SU-DHL-6 (cell line): ENCODE measurements at regions not wholly inside any gene's neighbourhood (a gene's known extent, or its start where the extent isn't known, plus 50 kb on each side); places are given as distances from the start of the nearest gene placed in this dataset.

Experiments
- H2AFZ ChIP-seq: fragments of 200-600 bp; sonication (generic); 2 replicates; pipeline ENCODE4 v1.6.1; 2014; ENCODE audit warnings: low read depth, mild to moderate bottlenecking, moderate library complexity, mixed read lengths, antibody characterized with exemption, low read length; ENCODE audit not compliant: severe bottlenecking
- H3F3A ChIP-seq: fragments of 200-600 bp; shearing (Covaris generic); 2 replicates; pipeline ENCODE4 v1.6.0; 2016; ENCODE audit warnings: antibody characterized with exemption, mild to moderate bottlenecking; ENCODE audit not compliant: insufficient read depth
- H3K27ac ChIP-seq: fragments of 200-600 bp; sonication (generic); 2 replicates; pipeline ENCODE4 v1.5.1; 2016; ENCODE audit warnings: low read depth, mild to moderate bottlenecking, low read length, moderate library complexity, mixed read lengths
- H3K27me3 ChIP-seq: fragments of 200-600 bp; sonication (generic), shearing (Covaris generic); 2 replicates; pipeline ENCODE4 v1.6.0; 2014; ENCODE audit warnings: mild to moderate bottlenecking, low read length
- H3K36me3 ChIP-seq: fragments of 200-600 bp; sonication (generic); 2 replicates; pipeline ENCODE4 v1.6.1; 2014; ENCODE audit warnings: mild to moderate bottlenecking, low read length, mixed read lengths
- H3K4me2 ChIP-seq: fragments of 300-600, 200-600 bp; shearing (Covaris generic), sonication (generic); 2 replicates; pipeline ENCODE4 v1.6.0; 2014; ENCODE audit warnings: low read length, low read depth, mild to moderate bottlenecking; ENCODE audit not compliant: poor library complexity, severe bottlenecking
- H3K4me3 ChIP-seq: fragments of 200-600 bp; sonication (generic); 2 replicates; pipeline ENCODE4 v1.5.1; 2014; ENCODE audit warnings: antibody characterized with exemption, low read length, mild to moderate bottlenecking, mixed read lengths; ENCODE audit not compliant: insufficient read depth, poor library complexity, severe bottlenecking
- H3K79me2 ChIP-seq: fragments of 200-600 bp; sonication (generic); 2 replicates; pipeline ENCODE4 v1.6.1; 2014; ENCODE audit warnings: mild to moderate bottlenecking, low read length, moderate library complexity; ENCODE audit not compliant: insufficient read depth
- H3K9ac ChIP-seq: fragments of 200-600 bp; sonication (generic); 2 replicates; pipeline ENCODE4 v1.7.0; 2014; ENCODE audit warnings: mild to moderate bottlenecking, low read length
- H3K9me2 ChIP-seq: fragments of 200-600 bp; sonication (generic); replicated peaks from 2 replicates; pipeline ENCODE4 v1.6.1; 2014; ENCODE audit warnings: low read length; ENCODE audit not compliant: insufficient read depth
- H3K9me3 ChIP-seq: fragments of 200-600 bp; sonication (generic); 2 replicates; pipeline ENCODE4 v1.6.1; 2014; ENCODE audit warnings: low read length, mixed read lengths; ENCODE audit not compliant: insufficient read depth
- H4K20me1 ChIP-seq: fragments of 200-600 bp; sonication (generic); 2 replicates; pipeline ENCODE4 v1.6.1; 2014; ENCODE audit warnings: low read depth, mild to moderate bottlenecking, antibody characterized with exemption, low read length, moderate library complexity, mixed read lengths
- EZH2phosphoT487 ChIP-seq: fragments of 200-600 bp; sonication (generic), shearing (Covaris generic); conservative IDR thresholded peaks from 2 replicates; pipeline ENCODE4 v1.6.1; 2018; ENCODE audit warnings: mild to moderate bottlenecking, antibody characterized with exemption, low read length, moderate library complexity, mixed read lengths
- TF ChIP-seq, protein P1 (sequence below): fragments of 200-600 bp; sonication (generic); IDR thresholded peaks from one replicate; pipeline ENCODE4 v1.5.1; 2017; ENCODE audit warnings: antibody characterized with exemption, mild to moderate bottlenecking, low read length, moderate library complexity; ENCODE audit not compliant: insufficient read depth, poor library complexity, severe bottlenecking

DNA sequence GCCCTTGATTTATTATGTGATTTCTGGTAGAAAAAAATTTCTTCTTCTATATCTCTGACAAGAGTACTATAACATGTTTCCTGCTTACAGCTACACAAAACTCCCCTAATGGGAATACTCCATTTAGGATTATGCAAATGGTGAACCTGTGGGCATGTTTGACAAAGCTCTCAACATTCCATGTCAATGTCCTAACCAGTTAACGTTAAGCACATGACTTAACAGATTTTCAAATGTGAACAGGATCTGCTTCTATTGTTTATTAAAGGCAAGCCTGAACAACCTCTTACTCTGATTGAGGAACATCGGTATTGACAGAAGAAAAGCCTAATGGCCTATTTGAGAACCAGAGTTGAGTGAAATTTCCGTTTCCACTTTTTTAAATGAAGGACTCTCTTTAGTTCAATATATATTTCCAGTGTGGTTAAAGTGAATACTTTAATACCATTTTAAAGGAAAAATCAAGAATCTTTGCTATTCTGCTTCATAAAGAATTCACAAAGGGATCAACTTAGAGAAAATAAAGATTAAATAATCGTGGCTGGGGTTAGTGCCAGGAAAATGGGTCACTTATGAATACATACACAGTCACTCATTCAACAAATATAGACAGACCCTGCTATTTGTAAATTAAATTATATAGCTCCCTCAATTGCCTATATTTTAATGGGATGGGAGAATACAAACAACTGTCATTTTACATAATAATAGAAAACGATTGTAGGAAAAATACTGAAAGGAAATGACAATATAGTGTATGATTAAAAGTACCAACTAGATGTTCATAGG is 300.3 kb upstream of the CBLB start:
- no peak overlapping the region for H3K4me2 ChIP-seq
- H3K9ac ChIP-seq = no peak overlapping the region
- no peaks in the 10 kb centered on the region for H4K20me1 ChIP-seq
- no peaks in the 10 kb centered on the region for H3K27me3 ChIP-seq
- H3K4me3 ChIP-seq = no peak overlapping the region
- TF ChIP-seq, protein P1, sequence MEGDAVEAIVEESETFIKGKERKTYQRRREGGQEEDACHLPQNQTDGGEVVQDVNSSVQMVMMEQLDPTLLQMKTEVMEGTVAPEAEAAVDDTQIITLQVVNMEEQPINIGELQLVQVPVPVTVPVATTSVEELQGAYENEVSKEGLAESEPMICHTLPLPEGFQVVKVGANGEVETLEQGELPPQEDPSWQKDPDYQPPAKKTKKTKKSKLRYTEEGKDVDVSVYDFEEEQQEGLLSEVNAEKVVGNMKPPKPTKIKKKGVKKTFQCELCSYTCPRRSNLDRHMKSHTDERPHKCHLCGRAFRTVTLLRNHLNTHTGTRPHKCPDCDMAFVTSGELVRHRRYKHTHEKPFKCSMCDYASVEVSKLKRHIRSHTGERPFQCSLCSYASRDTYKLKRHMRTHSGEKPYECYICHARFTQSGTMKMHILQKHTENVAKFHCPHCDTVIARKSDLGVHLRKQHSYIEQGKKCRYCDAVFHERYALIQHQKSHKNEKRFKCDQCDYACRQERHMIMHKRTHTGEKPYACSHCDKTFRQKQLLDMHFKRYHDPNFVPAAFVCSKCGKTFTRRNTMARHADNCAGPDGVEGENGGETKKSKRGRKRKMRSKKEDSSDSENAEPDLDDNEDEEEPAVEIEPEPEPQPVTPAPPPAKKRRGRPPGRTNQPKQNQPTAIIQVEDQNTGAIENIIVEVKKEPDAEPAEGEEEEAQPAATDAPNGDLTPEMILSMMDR = no peak
- TF ChIP-seq EZH2phosphoT487 = no peak
- no peaks in the 10 kb centered on the region for H3K36me3 ChIP-seq
- no peaks in the 10 kb centered on the region for H3F3A ChIP-seq
- no peaks in the 10 kb centered on the region for H3K9me3 ChIP-seq
- H3K9me2 ChIP-seq = no peaks in the 10 kb centered on the region
- no peak overlapping the region for H2AFZ ChIP-seq
- H3K79me2 ChIP-seq = no peaks in the 10 kb centered on the region
- no peak overlapping the region for H3K27ac ChIP-seq

DNA sequence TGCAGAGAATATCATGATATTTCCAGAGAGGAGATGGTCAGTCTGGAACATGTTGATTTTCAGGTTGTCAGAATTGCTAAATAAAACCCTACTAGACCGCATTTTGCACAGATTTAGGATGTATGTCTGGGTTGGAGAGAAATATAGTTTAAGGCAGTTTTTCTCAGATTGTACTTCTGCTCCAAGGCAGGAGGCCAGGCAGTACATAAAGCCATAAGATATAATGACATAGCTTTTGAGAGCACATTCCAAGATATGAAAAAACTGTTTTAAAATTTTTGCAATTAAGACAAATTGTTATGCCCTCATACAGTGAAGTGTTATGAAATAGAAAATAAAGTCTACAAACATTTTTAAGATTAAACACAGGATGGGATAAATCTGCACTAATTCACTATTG is 301.8 kb upstream of the CBLB start:
- Histone ChIP-seq H3K4me3 (no peak overlapping the region), H2AFZ (no peak overlapping the region), H3F3A (no peaks in the 10 kb centered on the region), H3K4me2 (no peak overlapping the region), H3K36me3 (no peaks in the 10 kb centered on the region), H3K9me3 (no peaks in the 10 kb centered on the region), H3K9ac (no peak overlapping the region), H3K27ac (no peak overlapping the region), H3K9me2 (no peaks in the 10 kb centered on the region), H3K79me2 (no peaks in the 10 kb centered on the region), H4K20me1 (no peaks in the 10 kb centered on the region), H3K27me3 (no peaks in the 10 kb centered on the region)
- no peak for TF ChIP-seq EZH2phosphoT487
- TF ChIP-seq, protein P1 = no peak

DNA sequence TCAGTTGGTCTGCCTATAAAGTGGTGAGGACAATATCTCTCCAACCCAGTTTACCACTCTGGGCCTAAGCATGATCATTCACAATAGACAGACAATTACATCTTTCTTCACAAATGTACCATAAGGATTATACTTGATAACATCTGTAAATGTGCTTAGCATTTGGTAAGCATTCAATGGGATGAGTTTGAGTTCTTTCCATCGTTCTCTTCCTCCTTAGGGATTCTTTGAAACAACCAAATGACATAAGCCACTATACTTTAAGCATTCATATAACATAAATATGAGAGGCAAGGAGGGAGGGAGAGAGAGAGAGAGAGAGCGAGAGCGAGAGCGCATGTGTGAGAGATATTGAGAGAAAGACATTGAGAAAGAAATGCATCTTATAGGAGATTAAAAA is 303.3 kb upstream of the CBLB start:
- Histone ChIP-seq H3K36me3 (no peaks in the 10 kb centered on the region), H3K4me2 (no peak overlapping the region), H3K27me3 (no peaks in the 10 kb centered on the region), H3K9ac (no peak overlapping the region), H3K79me2 (no peaks in the 10 kb centered on the region), H3K9me3 (no peaks in the 10 kb centered on the region), H2AFZ (no peak overlapping the region), H3K4me3 (no peak overlapping the region), H4K20me1 (no peaks in the 10 kb centered on the region), H3F3A (no peaks in the 10 kb centered on the region), H3K27ac (no peak overlapping the region), H3K9me2 (no peaks in the 10 kb centered on the region)
- no peak for TF ChIP-seq EZH2phosphoT487
- TF ChIP-seq, protein P1 = no peak
